Effector memory CD8-positive, alpha-beta T cell (primary cell): ENCODE measurements at regions not wholly inside any gene's neighbourhood (a gene's known extent, or its start where the extent isn't known, plus 50 kb on each side); places are given as distances from the start of the nearest gene placed in this dataset.

Source experiments
- ATAC-seq: fragments of 150-1000 bp; cut with Tn5 transposase; replicated peaks from 2 replicates; pipeline ENCODE4 v1.10.0; 2021; ENCODE audit warnings: mild to moderate bottlenecking, moderate library complexity
- DNase-seq, 3 experiments: peaks; one replicate each; pipeline ENCODE4 v3.0.0; 2021
- H3K27ac Mint-ChIP-seq, 2 donors: one replicate each; pipeline ENCODE4 v1.8.0; 2022; ENCODE audit warnings: mild to moderate bottlenecking in 2 of 2, mixed read lengths in 2 of 2, moderate library complexity in 2 of 2
- H3K27me3 Mint-ChIP-seq, 2 donors: one replicate each; pipeline ENCODE4 v1.8.0; 2022; ENCODE audit warnings: mixed read lengths in 2 of 2
- H3K36me3 Mint-ChIP-seq: one replicate; pipeline ENCODE4 v1.8.0; 2022; ENCODE audit warnings: mild to moderate bottlenecking, moderate library complexity, mixed read lengths; ENCODE audit not compliant: insufficient read depth
- H3K4me1 Mint-ChIP-seq, 2 donors: one replicate each; pipeline ENCODE4 v1.8.0; 2022; ENCODE audit warnings: low read depth in 2 of 2, mixed read lengths in 2 of 2
- H3K4me3 Mint-ChIP-seq, 2 donors: one replicate each; pipeline ENCODE4 v1.8.0; 2022; ENCODE audit warnings: mild to moderate bottlenecking in 2 of 2, mixed read lengths in 2 of 2, moderate library complexity in 2 of 2
- H3K9me3 Mint-ChIP-seq, 2 donors: one replicate each; pipeline ENCODE4 v1.8.0; 2022; ENCODE audit warnings: mixed read lengths in 2 of 2

DNA sequence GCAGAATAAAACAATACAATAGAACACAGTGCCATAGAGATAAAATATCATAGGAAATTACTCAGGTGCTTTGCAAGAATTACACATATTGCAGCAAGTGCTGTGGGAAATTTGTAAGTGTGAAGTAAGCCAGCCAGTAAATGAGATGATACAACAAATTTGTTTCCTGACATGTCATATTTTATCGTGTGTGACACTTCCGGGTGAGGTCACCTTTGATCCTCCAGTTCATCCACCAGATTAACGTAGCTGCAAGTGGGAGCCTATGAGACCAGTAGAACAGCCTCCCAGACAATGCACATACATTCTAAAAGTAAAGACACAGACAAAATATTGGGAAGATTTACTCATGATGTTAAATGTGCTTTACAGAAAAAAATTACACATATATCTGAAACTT, 72.2 kb downstream of the PRDM9 start:
- no peak overlapping the region for H3K27ac Mint-ChIP-seq
- H3K9me3 Mint-ChIP-seq = peaks cover 0 to 3% of the 10 kb centered on the region in 2 donors
- DNase-seq = no peak
- H3K36me3 Mint-ChIP-seq = no peaks in the 10 kb centered on the region
- no peaks in the 10 kb centered on the region for H3K27me3 Mint-ChIP-seq
- no peak overlapping the region for H3K4me3 Mint-ChIP-seq
- no peak for ATAC-seq
- H3K4me1 Mint-ChIP-seq = no peaks in the 10 kb centered on the region

- no peak for ATAC-seq
- H3K4me1 Mint-ChIP-seq = no peaks in the 10 kb centered on the region
- H3K27ac Mint-ChIP-seq = no peak overlapping the region
- no peak for DNase-seq
- no peak overlapping the region for H3K4me3 Mint-ChIP-seq
- peaks cover 0 to 5% of the 10 kb centered on the region in 2 donors for H3K9me3 Mint-ChIP-seq
- no peaks in the 10 kb centered on the region for H3K27me3 Mint-ChIP-seq
- no peaks in the 10 kb centered on the region for H3K36me3 Mint-ChIP-seq
Measured at GRCh38 chr5:23583081-23583480, 75.7 kb downstream of the PRDM9 start.

DNA sequence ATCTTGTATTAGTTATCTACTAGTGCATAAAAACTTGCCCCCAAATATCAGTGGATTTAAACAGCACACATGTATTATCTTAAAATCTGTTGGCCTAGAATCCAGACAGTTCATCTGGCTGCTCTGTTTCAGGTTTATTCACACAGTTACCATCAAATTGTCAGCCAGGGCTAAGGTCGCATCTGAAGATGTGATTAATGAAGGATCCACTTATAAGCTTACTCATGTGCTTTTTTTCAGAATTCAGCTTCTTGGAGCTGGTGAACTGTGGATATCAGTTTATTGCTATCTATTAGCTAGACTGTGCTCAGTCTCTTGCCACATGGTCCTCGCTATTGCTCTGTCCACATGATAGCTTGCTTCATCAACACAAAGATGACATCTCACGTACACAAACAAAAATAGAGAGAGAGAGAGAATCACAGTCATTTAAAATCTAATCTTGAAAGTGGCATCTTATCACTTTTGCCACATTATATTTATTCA, 81.5 kb downstream of the PRDM9 start:
- peaks cover 0 to 13% of the 10 kb centered on the region in 2 donors for H3K9me3 Mint-ChIP-seq
- no peaks in the 10 kb centered on the region for H3K4me1 Mint-ChIP-seq
- DNase-seq (no peak), ATAC-seq (no peak)
- H3K27me3 Mint-ChIP-seq = no peaks in the 10 kb centered on the region
- no peak overlapping the region for H3K27ac Mint-ChIP-seq
- no peak overlapping the region for H3K4me3 Mint-ChIP-seq
- H3K36me3 Mint-ChIP-seq = no peaks in the 10 kb centered on the region

DNA sequence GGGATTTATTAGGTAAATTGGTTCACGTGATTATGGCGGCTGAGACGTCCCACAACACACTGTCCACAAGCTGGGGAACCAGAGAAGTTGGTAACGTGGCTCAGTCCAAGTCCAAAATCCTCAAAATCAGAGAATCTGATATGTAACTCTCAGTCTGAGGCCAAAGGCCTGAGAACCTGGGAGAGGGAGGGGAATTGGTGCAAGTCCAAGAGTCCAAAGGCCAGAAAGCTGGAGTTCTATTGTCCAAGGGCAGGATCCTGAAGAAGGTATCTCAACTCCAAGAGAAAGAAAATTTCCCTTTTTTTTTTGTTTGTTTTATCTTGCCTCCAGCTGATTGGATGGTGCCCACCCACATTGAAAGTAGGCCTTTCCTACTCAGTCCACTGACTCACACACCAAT, 83.8 kb downstream of the PRDM9 start:
- no peak for ATAC-seq
- peaks cover 0 to 13% of the 10 kb centered on the region in 2 donors for H3K9me3 Mint-ChIP-seq

GRCh38 chr5:23606927-23607326, 99.5 kb downstream of the PRDM9 start:
- DNase-seq (no peak), ATAC-seq (no peak)
- Mint-ChIP-seq H3K36me3 (no peaks in the 10 kb centered on the region), H3K4me3 (no peak overlapping the region), H3K27me3 (no peaks in the 10 kb centered on the region), H3K4me1 (no peaks in the 10 kb centered on the region), H3K9me3 (peaks cover 2 to 7% of the 10 kb centered on the region in 2 donors), H3K27ac (no peak overlapping the region)

More for the DNA sequence above, 83.8 kb downstream of the PRDM9 start:
- Mint-ChIP-seq H3K27ac (no peak overlapping the region), H3K4me1 (no peaks in the 10 kb centered on the region), H3K36me3 (no peaks in the 10 kb centered on the region), H3K4me3 (no peak overlapping the region), H3K27me3 (no peaks in the 10 kb centered on the region)
- no peak for DNase-seq

- no peak for ATAC-seq
- Mint-ChIP-seq H3K27ac (no peak overlapping the region), H3K4me1 (no peaks in the 10 kb centered on the region), H3K4me3 (no peak overlapping the region), H3K36me3 (no peaks in the 10 kb centered on the region), H3K9me3 (peaks cover 8 to 12% of the 10 kb centered on the region in 2 donors), H3K27me3 (no peaks in the 10 kb centered on the region)
- DNase-seq = no peak
Measured at GRCh38 chr5:23612701-23613100, 105.3 kb downstream of the PRDM9 start.

DNA sequence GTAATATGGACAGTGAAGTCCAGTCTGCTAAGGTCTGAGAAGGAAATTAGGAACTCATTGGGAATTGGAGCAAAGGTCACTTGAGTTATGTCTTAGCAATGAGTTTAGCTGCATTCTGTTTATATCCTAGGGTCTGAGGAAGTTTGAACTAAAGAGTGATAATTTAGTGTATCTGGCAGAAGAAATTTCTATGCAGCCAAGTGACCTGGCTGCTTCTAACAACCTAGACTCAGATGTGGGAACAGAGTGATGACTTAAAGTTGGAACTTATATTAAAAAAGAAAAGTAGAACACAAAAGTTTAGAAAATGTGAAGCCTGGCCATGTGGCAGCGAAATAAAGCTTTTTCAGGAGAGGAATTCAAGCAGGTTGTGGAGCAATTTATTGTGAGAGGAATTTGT, 106.2 kb downstream of the PRDM9 start:
- H3K27ac Mint-ChIP-seq = no peak overlapping the region
- H3K4me1 Mint-ChIP-seq = no peaks in the 10 kb centered on the region

DNA sequence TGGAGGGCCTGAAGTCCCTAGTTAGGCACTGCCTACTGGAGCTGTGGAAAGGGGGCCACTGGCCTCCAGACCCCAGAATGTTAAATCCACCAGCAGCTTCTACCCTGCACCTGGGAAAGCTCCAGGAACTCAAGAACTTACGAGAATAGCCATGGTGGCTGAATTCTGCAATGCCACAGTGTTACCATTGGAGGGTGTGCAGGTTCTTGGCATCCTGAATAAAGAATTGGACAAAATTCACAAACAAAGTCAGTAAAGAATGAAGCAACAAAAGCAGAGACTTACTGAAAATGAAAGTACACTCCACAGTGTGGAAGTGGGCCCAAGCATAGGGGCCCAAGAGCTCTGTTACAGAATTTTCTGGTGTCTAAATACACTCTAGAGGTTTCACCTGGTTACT, 107.0 kb downstream of the PRDM9 start:
- no peak for DNase-seq
- no peaks in the 10 kb centered on the region for H3K36me3 Mint-ChIP-seq
- H3K4me1 Mint-ChIP-seq = no peaks in the 10 kb centered on the region
- no peak overlapping the region for H3K27ac Mint-ChIP-seq
- H3K4me3 Mint-ChIP-seq = no peak overlapping the region
- peaks cover 8 to 17% of the 10 kb centered on the region in 2 donors for H3K9me3 Mint-ChIP-seq
- no peaks in the 10 kb centered on the region for H3K27me3 Mint-ChIP-seq
- no peak for ATAC-seq

More for the DNA sequence above, 106.2 kb downstream of the PRDM9 start:
- peaks cover 8 to 17% of the 10 kb centered on the region in 2 donors for H3K9me3 Mint-ChIP-seq
- ATAC-seq (no peak), DNase-seq (no peak)
- H3K36me3 Mint-ChIP-seq = no peaks in the 10 kb centered on the region
- no peaks in the 10 kb centered on the region for H3K27me3 Mint-ChIP-seq
- H3K4me3 Mint-ChIP-seq = no peak overlapping the region

GRCh38 chr5:23626961-23627360, 119.6 kb downstream of the PRDM9 start:
- ATAC-seq (no peak), DNase-seq (no peak)
- H3K36me3 Mint-ChIP-seq = no peaks in the 10 kb centered on the region
- H3K9me3 Mint-ChIP-seq = peaks cover 3 to 8% of the 10 kb centered on the region in 2 donors
- H3K4me1 Mint-ChIP-seq = no peaks in the 10 kb centered on the region
- no peak overlapping the region for H3K4me3 Mint-ChIP-seq
- H3K27ac Mint-ChIP-seq = no peak overlapping the region
- H3K27me3 Mint-ChIP-seq = no peaks in the 10 kb centered on the region

GRCh38 chr5:23627976-23628375, 120.6 kb downstream of the PRDM9 start:
- Mint-ChIP-seq H3K27me3 (no peaks in the 10 kb centered on the region), H3K4me3 (no peak overlapping the region), H3K36me3 (no peaks in the 10 kb centered on the region), H3K4me1 (no peaks in the 10 kb centered on the region), H3K27ac (no peak overlapping the region), H3K9me3 (peaks cover 3 to 8% of the 10 kb centered on the region in 2 donors)
- ATAC-seq (no peak), DNase-seq (no peak)

DNA sequence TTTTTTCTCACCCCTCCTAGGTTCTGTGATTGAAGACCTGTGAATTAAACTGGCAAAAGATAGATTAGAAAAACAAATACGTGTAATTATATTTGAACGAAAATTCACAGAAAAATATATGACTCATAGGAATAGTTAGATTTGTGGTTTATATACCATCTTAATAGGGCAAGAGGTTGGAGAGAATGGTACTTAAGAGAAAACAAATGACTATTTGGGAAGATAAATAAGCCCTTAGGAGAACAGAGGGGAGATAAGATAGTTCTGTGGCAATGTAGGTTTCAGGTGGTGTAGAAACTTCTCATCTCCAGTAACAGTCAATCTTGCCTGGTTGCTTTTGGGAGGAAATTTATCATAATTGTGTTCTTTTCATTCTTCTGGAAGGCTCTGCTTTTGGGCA, 122.0 kb downstream of the PRDM9 start:
- ATAC-seq (no peak), DNase-seq (no peak)
- no peaks in the 10 kb centered on the region for H3K4me1 Mint-ChIP-seq
- peaks cover 3 to 9% of the 10 kb centered on the region in 2 donors for H3K9me3 Mint-ChIP-seq
- H3K36me3 Mint-ChIP-seq = no peaks in the 10 kb centered on the region
- H3K27me3 Mint-ChIP-seq = no peaks in the 10 kb centered on the region
- H3K4me3 Mint-ChIP-seq = no peak overlapping the region
- no peak overlapping the region for H3K27ac Mint-ChIP-seq

GRCh38 chr5:23631302-23632045, 124.1 kb downstream of the PRDM9 start:
- DNase-seq = no peak
- no peak overlapping the region for H3K27ac Mint-ChIP-seq

GRCh38 chr5:23635938-23636337, 128.5 kb downstream of the PRDM9 start:
- DNase-seq (no peak), ATAC-seq (no peak)
- Mint-ChIP-seq H3K27me3 (no peaks in the 10 kb centered on the region), H3K9me3 (peaks cover 9 to 13% of the 10 kb centered on the region in 2 donors), H3K27ac (no peak overlapping the region), H3K4me1 (no peaks in the 10 kb centered on the region), H3K4me3 (no peak overlapping the region), H3K36me3 (no peaks in the 10 kb centered on the region)

More at GRCh38 chr5:23631302-23632045, 124.1 kb downstream of the PRDM9 start:
- ATAC-seq = no peak
- H3K9me3 Mint-ChIP-seq = peaks cover 12 to 15% of the 10 kb centered on the region in 2 donors
- no peaks in the 10 kb centered on the region for H3K4me1 Mint-ChIP-seq
- no peak overlapping the region for H3K4me3 Mint-ChIP-seq
- no peaks in the 10 kb centered on the region for H3K27me3 Mint-ChIP-seq
- no peaks in the 10 kb centered on the region for H3K36me3 Mint-ChIP-seq

DNA sequence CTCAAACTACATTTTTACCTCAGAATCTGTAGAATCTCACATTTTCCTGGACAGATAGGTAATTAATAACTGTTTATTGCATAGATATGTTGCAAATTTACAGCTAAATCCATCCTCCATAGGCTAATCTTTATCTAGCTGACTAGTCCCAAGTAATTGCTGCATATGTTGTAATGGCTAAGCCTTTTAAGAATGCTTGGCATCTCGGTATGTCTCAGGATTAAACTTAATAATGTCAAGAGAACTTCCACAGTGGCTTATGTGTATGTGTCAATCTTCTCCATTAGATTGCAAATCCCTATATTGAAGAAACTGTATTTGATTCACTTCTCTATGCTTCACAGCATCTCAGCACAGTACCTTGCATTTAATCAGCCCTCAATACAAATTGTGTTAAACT, 131.9 kb downstream of the PRDM9 start:
- Mint-ChIP-seq H3K36me3 (no peaks in the 10 kb centered on the region), H3K27ac (no peak overlapping the region), H3K27me3 (no peaks in the 10 kb centered on the region), H3K9me3 (peaks cover 16 to 18% of the 10 kb centered on the region in 2 donors), H3K4me3 (no peak overlapping the region), H3K4me1 (no peaks in the 10 kb centered on the region)
- no peak for DNase-seq
- no peak for ATAC-seq
